H1 (cell line): ENCODE measurements at regions not wholly inside any gene's neighbourhood (a gene's known extent, or its start where the extent isn't known, plus 50 kb on each side); places are given as distances from the start of the nearest gene placed in this dataset.

Experiments
- CHD2 ChIP-seq: IDR thresholded peaks from 2 replicates; pipeline ENCODE4 v1.6.1; 2012; ENCODE audit warnings: low read length, improper control_type of control experiment
- CTCF ChIP-seq, 3 experiments: IDR thresholded peaks; 1 replicate in 2 of 3; 2 replicates in 1 of 3; pipeline versions ENCODE4 v1.5.1 to v1.6.1; 2011; ENCODE audit warnings: low read length in 3 of 3, mild to moderate bottlenecking in 3 of 3, inconsistent platforms in 2 of 3, low read depth in 1 of 3, moderate library complexity in 1 of 3; ENCODE audit not compliant: insufficient read depth in 1 of 3; ENCODE audit errors: control extremely low read depth in 1 of 3
- E2F6 ChIP-seq: IDR thresholded peaks from 2 replicates; pipeline ENCODE4 v1.6.1; 2012; ENCODE audit warnings: inconsistent platforms
- EZH2 ChIP-seq: fragments of 200-600 bp; sonication (generic); IDR thresholded peaks from 2 replicates; pipeline ENCODE4 v1.7.1; 2012; ENCODE audit warnings: low read depth, mild to moderate bottlenecking, moderate library complexity, low read length, inconsistent platforms; ENCODE audit not compliant: severe bottlenecking
- GABPA ChIP-seq: IDR thresholded peaks from 2 replicates; pipeline ENCODE4 v1.6.1; 2011; ENCODE audit warnings: mild to moderate bottlenecking, low read length, moderate library complexity, borderline replicate concordance; ENCODE audit not compliant: insufficient read depth
- JUND ChIP-seq: IDR thresholded peaks from 2 replicates; pipeline ENCODE4 v1.6.1; 2011; ENCODE audit warnings: mild to moderate bottlenecking, improper control_type of control experiment, low read length
- RAD21 ChIP-seq, 2 experiments: IDR thresholded peaks in 1 of 2; conservative IDR thresholded peaks in 1 of 2; 2 replicates each; pipeline ENCODE4 v1.6.1; 2011; ENCODE audit warnings: low read depth in 2 of 2, low read length in 2 of 2, improper control_type of control experiment in 1 of 2, inconsistent platforms in 1 of 2, mild to moderate bottlenecking in 1 of 2, moderate library complexity in 1 of 2
- RFX5 ChIP-seq: IDR thresholded peaks from 2 replicates; pipeline ENCODE4 v1.6.1; 2011; ENCODE audit warnings: low read depth, low read length, improper control_type of control experiment, borderline replicate concordance
- SP2 ChIP-seq: IDR thresholded peaks from 2 replicates; pipeline ENCODE4 v1.6.1; 2012; ENCODE audit warnings: mild to moderate bottlenecking, low read length, inconsistent platforms
- TCF12 ChIP-seq: IDR thresholded peaks from 2 replicates; pipeline ENCODE4 v1.6.1; 2011; ENCODE audit warnings: low read depth, mild to moderate bottlenecking, low read length

GRCh38 chr2:228417956-228418355 is 236.5 kb upstream of the SPHKAP start:
- TF ChIP-seq E2F6: no peak
- TF ChIP-seq GABPA: no peak
- no peak for TF ChIP-seq CTCF (IDR thresholded peaks at IDR 0.05; ENCODE audit: control extremely low read depth in 1 of 3, insufficient read depth in 1 of 3, low read depth in 1 of 3, low read length in 3 of 3)
- no peak for TF ChIP-seq CHD2
- no peak for TF ChIP-seq JUND
- TF ChIP-seq TCF12: no peak
- TF ChIP-seq SP2: no peak
- TF ChIP-seq RFX5: no peak
- TF ChIP-seq EZH2: no peak
- no peak for TF ChIP-seq RAD21 (IDR thresholded peaks at IDR 0.05 in 1 of 2, conservative IDR thresholded peaks at IDR 0.05 in 1 of 2; ENCODE audit: low read depth in 2 of 2, low read length in 2 of 2)
